IgD-negative memory B cell (primary cell): ENCODE measurements at regions not wholly inside any gene's neighbourhood (a gene's known extent, or its start where the extent isn't known, plus 50 kb on each side); places are given as distances from the start of the nearest gene placed in this dataset.

Experiments used
- H3K27ac Mint-ChIP-seq, 3 donors: one replicate each; pipeline ENCODE4 v1.8.0; 2020 to 2022; ENCODE audit warnings: mild to moderate bottlenecking in 3 of 3, mixed read lengths in 3 of 3, moderate library complexity in 1 of 3
- H3K27me3 Mint-ChIP-seq: one replicate; pipeline ENCODE4 v1.8.0; 2021; ENCODE audit warnings: mixed read lengths
- H3K36me3 Mint-ChIP-seq: one replicate; pipeline ENCODE4 v1.8.0; 2020; ENCODE audit warnings: mild to moderate bottlenecking, mixed read lengths
- H3K4me1 Mint-ChIP-seq, 3 donors: one replicate each; pipeline ENCODE4 v1.8.0; 2020 to 2022; ENCODE audit warnings: mixed read lengths in 3 of 3, mild to moderate bottlenecking in 1 of 3
- H3K4me3 Mint-ChIP-seq, 4 donors: one replicate each; pipeline ENCODE4 v1.8.0; 2020 to 2022; ENCODE audit warnings: mild to moderate bottlenecking in 4 of 4, mixed read lengths in 4 of 4, moderate library complexity in 3 of 4
- H3K9me3 Mint-ChIP-seq, 3 donors: one replicate each; pipeline ENCODE4 v1.8.0; 2020 to 2021; ENCODE audit warnings: mixed read lengths in 3 of 3, mild to moderate bottlenecking in 1 of 3

- peaks cover 0 to 6% (median 4%) of the 10 kb centered on the region in 3 donors for H3K9me3 Mint-ChIP-seq
- peaks cover 3% of the 10 kb centered on the region for H3K36me3 Mint-ChIP-seq
- H3K4me3 Mint-ChIP-seq: no peak overlapping the region
- no peak overlapping the region for H3K27ac Mint-ChIP-seq
- H3K4me1 Mint-ChIP-seq: no peaks in the 10 kb centered on the region
- H3K27me3 Mint-ChIP-seq: no peaks in the 10 kb centered on the region
Measured at GRCh38 chr15:97482521-97482920, 478.0 kb upstream of the ARRDC4 start.

- Mint-ChIP-seq H3K4me1 (no peaks in the 10 kb centered on the region), H3K4me3 (no peak overlapping the region), H3K27me3 (no peaks in the 10 kb centered on the region), H3K36me3 (peaks cover 3% of the 10 kb centered on the region), H3K9me3 (peaks cover 0 to 6% (median 4%) of the 10 kb centered on the region in 3 donors), H3K27ac (no peak overlapping the region)
Measured at GRCh38 chr15:97483232-97483631, 477.3 kb upstream of the ARRDC4 start.

DNA sequence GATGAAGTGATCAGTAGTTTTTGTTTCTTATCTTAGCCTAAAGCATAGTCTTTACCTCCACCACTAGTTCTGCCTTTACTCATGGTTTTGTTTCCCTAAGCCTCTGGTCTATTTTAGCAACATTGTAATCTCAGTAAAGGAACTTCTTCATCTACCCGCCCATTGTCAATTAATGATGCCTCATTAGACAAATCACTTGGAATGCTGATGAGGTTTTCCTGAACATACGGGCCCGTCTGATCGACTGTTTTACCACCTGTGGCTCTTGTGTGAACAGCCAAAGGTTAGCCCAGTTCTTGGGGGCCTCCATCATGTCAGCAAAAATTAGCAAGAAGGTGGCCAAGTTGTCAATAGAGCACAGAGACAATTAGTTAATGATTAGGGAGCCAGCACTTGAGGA lies 470.1 kb upstream of the ARRDC4 start:
- Mint-ChIP-seq H3K9me3 (peaks cover 0 to 8% (median 0%) of the 10 kb centered on the region in 3 donors), H3K27ac (no peak overlapping the region), H3K27me3 (no peaks in the 10 kb centered on the region), H3K4me1 (no peaks in the 10 kb centered on the region), H3K4me3 (no peak overlapping the region), H3K36me3 (no peaks in the 10 kb centered on the region)

GRCh38 chr15:97501291-97501690 lies 459.2 kb upstream of the ARRDC4 start:
- no peak overlapping the region for H3K27ac Mint-ChIP-seq
- peaks cover 2 to 30% (median 3%) of the 10 kb centered on the region in 3 donors for H3K9me3 Mint-ChIP-seq
- peaks cover 1% of the 10 kb centered on the region for H3K36me3 Mint-ChIP-seq
- no peak overlapping the region for H3K4me3 Mint-ChIP-seq
- H3K27me3 Mint-ChIP-seq: no peaks in the 10 kb centered on the region
- no peaks in the 10 kb centered on the region for H3K4me1 Mint-ChIP-seq

GRCh38 chr15:97502038-97502437 lies 458.5 kb upstream of the ARRDC4 start:
- H3K4me1 Mint-ChIP-seq: no peaks in the 10 kb centered on the region
- no peaks in the 10 kb centered on the region for H3K27me3 Mint-ChIP-seq
- no peak overlapping the region for H3K27ac Mint-ChIP-seq
- no peaks in the 10 kb centered on the region for H3K36me3 Mint-ChIP-seq
- peaks cover 2 to 30% (median 3%) of the 10 kb centered on the region in 3 donors for H3K9me3 Mint-ChIP-seq
- H3K4me3 Mint-ChIP-seq: no peak overlapping the region

GRCh38 chr15:97504031-97504792 lies 456.3 kb upstream of the ARRDC4 start:
- no peak overlapping the region for H3K27ac Mint-ChIP-seq
- H3K27me3 Mint-ChIP-seq: no peaks in the 10 kb centered on the region
- H3K4me1 Mint-ChIP-seq: no peaks in the 10 kb centered on the region
- H3K36me3 Mint-ChIP-seq: no peaks in the 10 kb centered on the region
- H3K4me3 Mint-ChIP-seq: no peak overlapping the region
- peaks cover under 1 to 23% (median 3%) of the 10 kb centered on the region in 3 donors for H3K9me3 Mint-ChIP-seq

DNA sequence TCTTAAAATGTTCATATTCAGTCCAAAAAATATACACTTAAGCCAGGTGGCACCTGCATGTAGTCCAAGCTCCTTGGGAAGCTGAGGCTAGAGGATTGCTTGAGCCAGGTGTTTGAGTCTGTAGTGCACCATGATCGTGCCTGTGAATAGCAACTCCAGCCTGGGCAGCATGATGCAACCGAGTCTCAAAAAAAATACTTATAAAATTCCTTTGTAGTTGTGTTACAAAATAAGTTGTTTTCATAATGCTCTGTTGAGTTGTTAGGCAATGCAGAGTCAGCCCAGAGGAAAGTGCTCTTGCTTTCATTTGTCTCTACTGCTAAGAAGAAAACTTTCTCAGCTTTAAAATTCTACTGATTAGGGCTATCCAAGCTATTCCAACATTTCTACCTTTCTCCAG lies 442.8 kb upstream of the ARRDC4 start:
- Mint-ChIP-seq H3K9me3 (peaks cover 3 to 15% (median 6%) of the 10 kb centered on the region in 3 donors), H3K27ac (no peak overlapping the region), H3K4me3 (no peak overlapping the region), H3K36me3 (no peaks in the 10 kb centered on the region), H3K27me3 (no peaks in the 10 kb centered on the region), H3K4me1 (no peaks in the 10 kb centered on the region)

GRCh38 chr15:97520689-97521088 lies 439.8 kb upstream of the ARRDC4 start:
- no peak overlapping the region for H3K27ac Mint-ChIP-seq
- peaks cover 3 to 10% (median 9%) of the 10 kb centered on the region in 3 donors for H3K9me3 Mint-ChIP-seq
- no peaks in the 10 kb centered on the region for H3K36me3 Mint-ChIP-seq
- H3K4me1 Mint-ChIP-seq: no peaks in the 10 kb centered on the region
- H3K27me3 Mint-ChIP-seq: no peaks in the 10 kb centered on the region
- no peak overlapping the region for H3K4me3 Mint-ChIP-seq

DNA sequence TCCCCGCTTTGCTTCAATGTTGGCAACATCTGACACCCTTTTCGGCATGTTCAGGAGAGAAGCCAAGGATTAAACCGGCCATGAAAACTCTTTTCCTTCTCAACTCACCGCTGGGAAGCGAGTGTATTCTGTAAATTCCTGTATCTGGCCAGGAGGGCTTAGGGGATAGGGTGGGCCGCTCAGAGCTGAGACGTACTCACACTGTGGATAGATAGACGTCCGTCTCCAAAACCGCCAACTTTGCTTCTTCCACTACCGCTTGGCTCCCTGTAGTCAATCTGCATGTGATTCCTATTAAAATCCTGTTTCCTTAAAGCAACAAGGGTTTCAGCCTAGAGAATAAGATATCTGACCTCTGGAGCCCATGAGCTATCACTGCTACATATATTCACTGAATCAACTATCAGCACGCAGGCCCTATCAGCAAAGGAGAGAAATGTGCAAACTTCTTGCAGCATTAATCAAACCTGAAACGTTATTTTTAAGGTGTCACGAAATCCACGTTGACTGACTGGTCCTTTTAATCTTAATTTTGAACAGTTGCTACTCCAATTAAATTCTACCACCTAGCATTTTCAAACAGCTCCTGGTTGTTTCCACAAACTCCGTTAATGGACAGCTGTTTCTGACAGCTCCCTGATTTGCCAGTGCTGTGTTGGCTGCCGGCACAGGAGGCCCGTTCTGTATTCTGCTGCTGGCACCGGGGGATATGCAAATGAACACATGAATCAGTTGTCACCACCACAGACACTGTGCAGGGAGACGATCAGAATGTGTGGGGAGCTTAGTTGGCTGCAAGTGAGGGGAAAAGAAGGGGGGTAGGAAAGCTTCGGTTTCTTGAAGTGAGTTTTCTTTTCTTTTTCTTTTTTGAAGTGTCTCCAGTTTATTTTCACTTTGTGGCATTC lies 438.9 kb upstream of the ARRDC4 start:
- Mint-ChIP-seq H3K9me3 (peaks cover 3 to 10% (median 5%) of the 10 kb centered on the region in 3 donors), H3K4me1 (no peaks in the 10 kb centered on the region), H3K27me3 (no peaks in the 10 kb centered on the region), H3K36me3 (no peaks in the 10 kb centered on the region), H3K27ac (no peak overlapping the region), H3K4me3 (no peak overlapping the region)

GRCh38 chr15:97522347-97522746 lies 438.2 kb upstream of the ARRDC4 start:
- Mint-ChIP-seq H3K36me3 (no peaks in the 10 kb centered on the region), H3K27ac (no peak overlapping the region), H3K27me3 (no peaks in the 10 kb centered on the region), H3K4me3 (no peak overlapping the region), H3K9me3 (peaks cover 3 to 10% (median 5%) of the 10 kb centered on the region in 3 donors), H3K4me1 (no peaks in the 10 kb centered on the region)

GRCh38 chr15:97525809-97526208 lies 434.7 kb upstream of the ARRDC4 start:
- no peaks in the 10 kb centered on the region for H3K27me3 Mint-ChIP-seq
- H3K27ac Mint-ChIP-seq: no peak overlapping the region
- H3K9me3 Mint-ChIP-seq: peaks cover 3 to 9% (median 5%) of the 10 kb centered on the region in 3 donors
- no peaks in the 10 kb centered on the region for H3K36me3 Mint-ChIP-seq
- no peaks in the 10 kb centered on the region for H3K4me1 Mint-ChIP-seq
- no peak overlapping the region for H3K4me3 Mint-ChIP-seq

DNA sequence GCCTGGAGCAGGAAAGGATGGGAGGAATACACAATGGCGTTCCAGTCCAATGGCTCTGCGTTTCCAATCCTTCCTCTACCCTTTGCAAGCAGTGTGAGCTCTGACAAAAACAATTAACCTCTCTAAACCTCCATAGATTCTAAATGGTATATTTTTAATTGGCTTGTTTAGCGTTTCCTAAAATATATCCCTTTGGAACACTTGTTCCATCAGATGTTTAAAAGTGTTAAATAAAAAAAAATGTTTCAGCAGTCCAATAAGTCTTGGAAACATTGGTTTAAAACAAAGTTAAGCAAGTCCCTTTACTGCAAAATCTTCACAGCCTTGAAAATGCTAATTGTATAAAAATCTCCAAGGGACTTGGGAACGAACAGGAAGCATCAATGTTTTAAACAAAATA lies 432.3 kb upstream of the ARRDC4 start:
- Mint-ChIP-seq H3K27ac (no peak overlapping the region), H3K27me3 (no peaks in the 10 kb centered on the region), H3K4me3 (no peak overlapping the region), H3K9me3 (peaks cover 2 to 21% (median 3%) of the 10 kb centered on the region in 3 donors), H3K4me1 (no peaks in the 10 kb centered on the region), H3K36me3 (no peaks in the 10 kb centered on the region)

GRCh38 chr15:97545799-97546198 lies 414.7 kb upstream of the ARRDC4 start:
- H3K4me1 Mint-ChIP-seq: no peaks in the 10 kb centered on the region
- peaks cover 0 to 29% (median 6%) of the 10 kb centered on the region in 3 donors for H3K9me3 Mint-ChIP-seq
- no peak overlapping the region for H3K4me3 Mint-ChIP-seq
- H3K27me3 Mint-ChIP-seq: no peaks in the 10 kb centered on the region
- no peaks in the 10 kb centered on the region for H3K36me3 Mint-ChIP-seq
- no peak overlapping the region for H3K27ac Mint-ChIP-seq

GRCh38 chr15:97547381-97547780 lies 413.1 kb upstream of the ARRDC4 start:
- no peaks in the 10 kb centered on the region for H3K36me3 Mint-ChIP-seq
- peaks cover 0 to 1% (median 0%) of the 10 kb centered on the region in 3 donors for H3K4me1 Mint-ChIP-seq

GRCh38 chr15:97561529-97561928 lies 399.0 kb upstream of the ARRDC4 start:
- Mint-ChIP-seq H3K27me3 (no peaks in the 10 kb centered on the region), H3K4me1 (no peaks in the 10 kb centered on the region), H3K4me3 (no peak overlapping the region), H3K36me3 (no peaks in the 10 kb centered on the region), H3K27ac (no peak overlapping the region), H3K9me3 (peaks cover 0 to 10% (median 5%) of the 10 kb centered on the region in 3 donors)

More at GRCh38 chr15:97547381-97547780, 413.1 kb upstream of the ARRDC4 start:
- Mint-ChIP-seq H3K4me3 (no peak overlapping the region), H3K27me3 (no peaks in the 10 kb centered on the region), H3K9me3 (peaks cover 2 to 33% (median 6%) of the 10 kb centered on the region in 3 donors), H3K27ac (no peak overlapping the region)
